H9 (cell line): ENCODE measurements at regions not wholly inside any gene's neighbourhood (a gene's known extent, or its start where the extent isn't known, plus 50 kb on each side); places are given as distances from the start of the nearest gene placed in this dataset.

Experiments
- DNase-seq: peaks from one replicate; pipeline ENCODE4 v3.0.0-alpha.2; 2017
- H2AFZ ChIP-seq: one replicate; pipeline ENCODE4 v1.6.1; 2013; ENCODE audit warnings: mild to moderate bottlenecking, low read length, control low read depth, moderate library complexity
- H2AK5ac ChIP-seq: 2 replicates; pipeline ENCODE4 v1.6.1; 2013; ENCODE audit warnings: low read length, control low read depth, mixed read lengths; ENCODE audit not compliant: insufficient read length
- H2BK120ac ChIP-seq: one replicate; pipeline ENCODE4 v1.6.1; 2013; ENCODE audit warnings: low read depth, mild to moderate bottlenecking, low read length, control low read depth, inconsistent platforms; ENCODE audit not compliant: poor library complexity, severe bottlenecking
- H2BK12ac ChIP-seq: 2 replicates; pipeline ENCODE4 v1.6.1; 2013; ENCODE audit warnings: low read length, control low read depth, mixed read lengths, low read depth; ENCODE audit not compliant: insufficient read length
- H2BK15ac ChIP-seq: 2 replicates; pipeline ENCODE4 v1.6.1; 2013; ENCODE audit warnings: low read depth, low read length, control low read depth
- H2BK20ac ChIP-seq: one replicate; pipeline ENCODE4 v1.6.1; 2013; ENCODE audit warnings: low read depth, mild to moderate bottlenecking, low read length, control low read depth, inconsistent platforms; ENCODE audit not compliant: poor library complexity, severe bottlenecking
- H2BK5ac ChIP-seq: 2 replicates; pipeline ENCODE4 v1.6.1; 2013; ENCODE audit warnings: low read length, control low read depth, mixed read lengths; ENCODE audit not compliant: insufficient read length
- H3K14ac ChIP-seq: 2 replicates; pipeline ENCODE4 v1.6.1; 2013; ENCODE audit warnings: low read length, control low read depth; ENCODE audit not compliant: insufficient read depth
- H3K18ac ChIP-seq: 2 replicates; pipeline ENCODE4 v1.6.1; 2013; ENCODE audit warnings: low read depth, mild to moderate bottlenecking, mixed read lengths, low read length, control low read depth; ENCODE audit not compliant: insufficient read length
- H3K23ac ChIP-seq: 2 replicates; pipeline ENCODE4 v1.6.1; 2013; ENCODE audit warnings: low read length, control low read depth, mixed read lengths, low read depth; ENCODE audit not compliant: insufficient read length
- H3K23me2 ChIP-seq: 2 replicates; pipeline ENCODE4 v1.6.1; 2013; ENCODE audit warnings: low read depth, mild to moderate bottlenecking, mixed read lengths, low read length, control low read depth; ENCODE audit not compliant: insufficient read length, poor library complexity, severe bottlenecking
- H3K27ac ChIP-seq: 2 replicates; pipeline ENCODE4 v1.5.1; 2013; ENCODE audit warnings: low read length, control low read depth, mixed read lengths, low read depth; ENCODE audit not compliant: insufficient read length
- H3K27me3 ChIP-seq: 2 replicates; pipeline ENCODE4 v1.6.1; 2013; ENCODE audit warnings: low read length, control low read depth, inconsistent platforms; ENCODE audit not compliant: insufficient read depth
- H3K4ac ChIP-seq: 2 replicates; pipeline ENCODE4 v1.6.1; 2013; ENCODE audit warnings: low read depth, mild to moderate bottlenecking, control low read depth, inconsistent platforms, low read length, moderate library complexity
- H3K4me1 ChIP-seq: 2 replicates; pipeline ENCODE4 v1.6.1; 2013; ENCODE audit warnings: low read length, control low read depth, inconsistent platforms; ENCODE audit not compliant: insufficient read depth
- H3K4me2 ChIP-seq: 2 replicates; pipeline ENCODE4 v1.6.1; 2013; ENCODE audit warnings: low read length, control low read depth, mixed read lengths; ENCODE audit not compliant: insufficient read length, insufficient read depth
- H3K56ac ChIP-seq: 2 replicates; pipeline ENCODE4 v1.6.1; 2013; ENCODE audit warnings: low read depth, mild to moderate bottlenecking, mixed read lengths, low read length, control low read depth; ENCODE audit not compliant: insufficient read length
- H3K79me1 ChIP-seq: 2 replicates; pipeline ENCODE4 v1.6.1; 2013; ENCODE audit warnings: low read depth, mild to moderate bottlenecking, moderate library complexity, low read length, control low read depth, inconsistent platforms; ENCODE audit not compliant: insufficient read depth, poor library complexity, severe bottlenecking
- H3K79me2 ChIP-seq: 2 replicates; pipeline ENCODE4 v1.6.1; 2013; ENCODE audit warnings: low read length, control low read depth, inconsistent platforms; ENCODE audit not compliant: insufficient read depth
- H3K9ac ChIP-seq: 2 replicates; pipeline ENCODE4 v1.6.1; 2013; ENCODE audit warnings: low read length, control low read depth, mixed read lengths; ENCODE audit not compliant: insufficient read length; ENCODE audit errors: extremely low read depth
- H3K9me3 ChIP-seq: one replicate; pipeline ENCODE4 v1.6.1; 2013; ENCODE audit warnings: low read depth, low read length, inconsistent platforms; ENCODE audit not compliant: control insufficient read depth
- H3T11ph ChIP-seq: one replicate; pipeline ENCODE4 v1.6.1; 2013; ENCODE audit warnings: mild to moderate bottlenecking, low read length, control low read depth, inconsistent platforms
- H4K20me1 ChIP-seq: one replicate; pipeline ENCODE4 v1.6.1; 2013; ENCODE audit not compliant: control insufficient read depth, insufficient read length, insufficient read depth
- H4K5ac ChIP-seq: 2 replicates; pipeline ENCODE4 v1.6.1; 2013; ENCODE audit warnings: low read depth, mild to moderate bottlenecking, mixed read lengths, low read length, control low read depth; ENCODE audit not compliant: insufficient read length
- H4K8ac ChIP-seq: replicated peaks from 2 replicates; pipeline ENCODE4 v1.6.1; 2013; ENCODE audit warnings: low read length, control low read depth, mixed read lengths, low read depth; ENCODE audit not compliant: insufficient read length
- H4K91ac ChIP-seq: 2 replicates; pipeline ENCODE4 v1.6.1; 2013; ENCODE audit warnings: low read depth, mild to moderate bottlenecking, moderate library complexity, mixed read lengths, low read length, control low read depth; ENCODE audit not compliant: insufficient read length
- H3K27ac Mint-ChIP-seq, 3 experiments: 2 replicates in 2 of 3; 3 replicates in 1 of 3; pipeline ENCODE4 v1.8.0; 2020 to 2021; ENCODE audit warnings: mixed read lengths in 3 of 3, mild to moderate bottlenecking in 1 of 3, moderate library complexity in 1 of 3
- H3K27me3 Mint-ChIP-seq: 2 replicates; pipeline ENCODE4 v1.8.0; 2021; ENCODE audit warnings: low read depth, mild to moderate bottlenecking, moderate library complexity, mixed read lengths
- H3K36me3 Mint-ChIP-seq, 3 experiments: 2 replicates in 2 of 3; 3 replicates in 1 of 3; pipeline ENCODE4 v1.8.0; 2020 to 2021; ENCODE audit warnings: low read depth in 3 of 3, mixed read lengths in 3 of 3; ENCODE audit not compliant: insufficient read depth in 1 of 3
- H3K4me1 Mint-ChIP-seq, 2 experiments: 2 replicates each; pipeline ENCODE4 v1.8.0; 2020; ENCODE audit warnings: mixed read lengths in 2 of 2
- H3K4me3 Mint-ChIP-seq, 2 experiments: 2 replicates in 1 of 2; 3 replicates in 1 of 2; pipeline ENCODE4 v1.8.0; 2020 to 2021; ENCODE audit warnings: mild to moderate bottlenecking in 2 of 2, mixed read lengths in 2 of 2, moderate library complexity in 1 of 2
- H3K9me3 Mint-ChIP-seq, 2 experiments: 2 replicates in 1 of 2; 3 replicates in 1 of 2; pipeline ENCODE4 v1.8.0; 2020; ENCODE audit warnings: mild to moderate bottlenecking in 2 of 2, mixed read lengths in 2 of 2, moderate library complexity in 1 of 2
- TF ChIP-seq, protein P1 (sequence below): fragments of 200-600 bp; sonication (generic); conservative IDR thresholded peaks from 3 replicates; pipeline ENCODE4 v1.8.0; 2021; ENCODE audit warnings: antibody characterized with exemption, mild to moderate bottlenecking

DNA sequence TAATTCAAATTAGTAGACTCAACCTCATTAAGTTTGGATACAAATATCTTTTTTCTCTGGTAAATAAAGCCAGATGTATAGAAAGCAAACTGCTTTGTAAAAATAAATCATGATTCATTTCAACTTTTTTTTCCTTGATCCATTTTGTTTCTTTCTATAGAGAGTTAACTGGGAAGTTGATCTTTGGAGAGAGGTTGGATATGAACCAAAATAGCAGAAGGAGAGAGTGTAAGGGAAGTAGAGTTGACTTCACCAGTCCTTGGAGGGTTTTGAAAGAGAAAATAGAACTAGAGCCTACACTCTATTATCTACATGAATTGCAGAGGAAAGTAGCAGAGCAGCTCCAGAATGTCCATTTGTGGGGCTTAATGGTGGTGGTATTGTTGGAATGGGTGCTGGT, 243.8 kb downstream of the ADGRL2 start:
- no peak overlapping the region for H3K4me3 Mint-ChIP-seq
- TF ChIP-seq, protein P1, sequence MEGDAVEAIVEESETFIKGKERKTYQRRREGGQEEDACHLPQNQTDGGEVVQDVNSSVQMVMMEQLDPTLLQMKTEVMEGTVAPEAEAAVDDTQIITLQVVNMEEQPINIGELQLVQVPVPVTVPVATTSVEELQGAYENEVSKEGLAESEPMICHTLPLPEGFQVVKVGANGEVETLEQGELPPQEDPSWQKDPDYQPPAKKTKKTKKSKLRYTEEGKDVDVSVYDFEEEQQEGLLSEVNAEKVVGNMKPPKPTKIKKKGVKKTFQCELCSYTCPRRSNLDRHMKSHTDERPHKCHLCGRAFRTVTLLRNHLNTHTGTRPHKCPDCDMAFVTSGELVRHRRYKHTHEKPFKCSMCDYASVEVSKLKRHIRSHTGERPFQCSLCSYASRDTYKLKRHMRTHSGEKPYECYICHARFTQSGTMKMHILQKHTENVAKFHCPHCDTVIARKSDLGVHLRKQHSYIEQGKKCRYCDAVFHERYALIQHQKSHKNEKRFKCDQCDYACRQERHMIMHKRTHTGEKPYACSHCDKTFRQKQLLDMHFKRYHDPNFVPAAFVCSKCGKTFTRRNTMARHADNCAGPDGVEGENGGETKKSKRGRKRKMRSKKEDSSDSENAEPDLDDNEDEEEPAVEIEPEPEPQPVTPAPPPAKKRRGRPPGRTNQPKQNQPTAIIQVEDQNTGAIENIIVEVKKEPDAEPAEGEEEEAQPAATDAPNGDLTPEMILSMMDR = no peak

More for the DNA sequence above, 243.8 kb downstream of the ADGRL2 start:
- no peak overlapping the region for H3K27ac ChIP-seq
- H3K18ac ChIP-seq = no peak overlapping the region
- H2BK12ac ChIP-seq = no peak overlapping the region
- no peaks in the 10 kb centered on the region for H4K20me1 ChIP-seq
- no peaks in the 10 kb centered on the region for H3K79me2 ChIP-seq
- H3K14ac ChIP-seq = no peak overlapping the region
- H2BK20ac ChIP-seq = no peak overlapping the region
- no peak overlapping the region for H2BK15ac ChIP-seq
- no peaks in the 10 kb centered on the region for H3K23me2 ChIP-seq
- H3K4me2 ChIP-seq = no peak overlapping the region
- H2AFZ ChIP-seq = no peak overlapping the region
- H3K4ac ChIP-seq = no peak overlapping the region
- H3K27me3 Mint-ChIP-seq = no peaks in the 10 kb centered on the region
- H3K23ac ChIP-seq = no peak overlapping the region
- no peak overlapping the region for H2BK120ac ChIP-seq
- H3K9me3 ChIP-seq = no peaks in the 10 kb centered on the region
- no peaks in the 10 kb centered on the region for H3K4me1 ChIP-seq
- no peak overlapping the region for H3K56ac ChIP-seq
- H3K9me3 Mint-ChIP-seq = no peaks in the 10 kb centered on the region
- DNase-seq = no peak
- no peak overlapping the region for H3T11ph ChIP-seq
- no peak overlapping the region for H4K8ac ChIP-seq
- H3K9ac ChIP-seq = no peak overlapping the region
- no peak overlapping the region for H4K91ac ChIP-seq
- H3K27ac Mint-ChIP-seq = no peak overlapping the region
- H4K5ac ChIP-seq = no peak overlapping the region
- no peaks in the 10 kb centered on the region for H3K36me3 Mint-ChIP-seq
- H2AK5ac ChIP-seq = no peak overlapping the region
- no peak overlapping the region for H2BK5ac ChIP-seq
- H3K79me1 ChIP-seq = no peaks in the 10 kb centered on the region
- H3K27me3 ChIP-seq = no peaks in the 10 kb centered on the region
- peaks cover 3 to 6% of the 10 kb centered on the region in 2 experiments; a peak in 3 of 4 replicates for H3K4me1 Mint-ChIP-seq
